22Rv1 (cell line): ENCODE measurements at regions not wholly inside any gene's neighbourhood (a gene's known extent, or its start where the extent isn't known, plus 50 kb on each side); places are given as distances from the start of the nearest gene placed in this dataset.

Experiments used
- CTCF ChIP-seq: fragments of 450-650 bp; IDR thresholded peaks from 2 replicates; pipeline ENCODE4 v1.5.1; 2017; ENCODE audit warnings: mild to moderate bottlenecking
- ZFX ChIP-seq: fragments of 450-650 bp; IDR thresholded peaks from 2 replicates; pipeline ENCODE4 v1.6.1; 2017; ENCODE audit warnings: antibody characterized with exemption, borderline replicate concordance

GRCh38 chr5:35393901-35394300, 163.6 kb upstream of the PRLR start:
- TF ChIP-seq CTCF, result no peak
- no peak for TF ChIP-seq ZFX
